ENCODE measurements at regions not wholly inside any gene's neighbourhood (a gene's known extent, or its start where the extent isn't known, plus 50 kb on each side); places are given as distances from the start of the nearest gene placed in this dataset.

DNA sequence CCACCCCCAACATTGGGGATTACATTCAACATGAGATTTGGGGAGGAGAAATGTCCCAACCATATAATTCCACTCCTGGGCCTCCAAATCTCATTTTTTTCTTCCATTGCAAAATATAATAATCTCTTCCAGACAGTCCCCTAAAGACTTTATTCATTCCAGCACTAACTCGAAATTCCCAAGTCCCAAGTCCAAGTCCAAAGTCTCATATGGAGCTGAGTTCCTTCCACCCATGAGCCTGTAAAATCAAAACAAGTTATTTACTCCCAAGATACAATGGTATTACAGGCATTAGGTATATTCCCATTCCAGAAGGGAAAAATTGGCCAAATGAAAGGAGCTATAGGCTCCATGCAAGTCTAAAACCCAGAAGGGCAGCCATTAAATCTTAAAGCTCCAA, 56.7 kb downstream of the P2RY1 start:
- TF ChIP-seq CTCF (conservative IDR thresholded peaks at IDR 0.05; ENCODE audit: low read depth, low read length): no peak
- DNase-seq (ENCODE audit: low read depth): no peak

GRCh38 chr3:152892446-152892845, 57.5 kb downstream of the P2RY1 start:
- H3K4me3 ChIP-seq (ENCODE audit: low read depth, low read length): no peak overlapping the region
- no peak for TF ChIP-seq CTCF (conservative IDR thresholded peaks at IDR 0.05; ENCODE audit: low read depth, low read length)
- DNase-seq (ENCODE audit: low read depth): no peak

More for the DNA sequence above, 56.7 kb downstream of the P2RY1 start:
- H3K4me3 ChIP-seq (ENCODE audit: low read depth, low read length): no peak overlapping the region

DNA sequence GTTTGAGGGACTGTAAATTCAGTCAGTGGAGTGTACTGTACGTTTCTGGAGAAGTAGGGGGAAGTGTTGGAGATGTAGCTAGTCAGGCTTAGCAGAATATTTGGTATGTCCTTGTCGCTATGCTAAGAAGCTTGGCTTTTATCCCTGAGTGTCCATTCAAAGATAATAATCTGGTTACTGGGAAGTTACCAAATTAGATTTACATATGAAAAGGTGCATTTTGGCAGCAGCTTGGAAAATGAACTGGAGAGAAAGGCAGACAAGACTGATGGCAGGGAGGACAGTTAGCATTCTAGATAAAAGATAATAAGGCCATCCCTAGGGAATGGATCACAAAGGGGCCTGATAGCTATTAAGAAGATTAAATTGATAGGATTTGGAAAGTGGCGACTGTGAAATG, 58.7 kb downstream of the P2RY1 start:
- no peak for TF ChIP-seq CTCF (conservative IDR thresholded peaks at IDR 0.05; ENCODE audit: low read depth, low read length)
- DNase-seq (ENCODE audit: low read depth): no peak

DNA sequence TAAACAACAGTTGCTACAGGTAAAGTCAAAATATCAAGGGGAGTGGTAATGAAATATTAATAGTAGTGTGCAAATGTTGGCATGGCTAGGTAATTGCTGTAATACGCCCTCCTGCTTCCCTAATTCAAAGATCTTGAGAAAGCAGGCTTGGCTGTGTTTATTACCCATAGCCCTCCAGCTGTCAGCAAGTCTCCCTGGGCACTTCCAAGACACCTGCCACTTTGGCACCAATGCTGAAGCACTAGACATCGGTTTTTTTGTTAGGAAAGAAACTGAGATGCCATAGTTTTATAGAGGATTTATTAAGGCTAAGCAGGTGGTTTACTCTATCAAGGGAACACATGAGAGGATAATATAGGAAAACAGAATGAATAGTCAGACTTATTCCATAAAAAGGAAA, 64.4 kb downstream of the P2RY1 start:
- TF ChIP-seq CTCF (conservative IDR thresholded peaks at IDR 0.05; ENCODE audit: low read depth, low read length): no peak
- DNase-seq (ENCODE audit: low read depth): no peak
- H3K4me3 ChIP-seq (ENCODE audit: low read depth, low read length): no peak overlapping the region

More for the DNA sequence above, 58.7 kb downstream of the P2RY1 start:
- H3K4me3 ChIP-seq (ENCODE audit: low read depth, low read length): no peak overlapping the region

- H3K4me3 ChIP-seq (ENCODE audit: low read depth, low read length): no peak overlapping the region
- no peak for TF ChIP-seq CTCF (conservative IDR thresholded peaks at IDR 0.05; ENCODE audit: low read depth, low read length)
- DNase-seq (ENCODE audit: low read depth): no peak
Measured at GRCh38 chr3:152902141-152902669, 67.3 kb downstream of the P2RY1 start.

DNA sequence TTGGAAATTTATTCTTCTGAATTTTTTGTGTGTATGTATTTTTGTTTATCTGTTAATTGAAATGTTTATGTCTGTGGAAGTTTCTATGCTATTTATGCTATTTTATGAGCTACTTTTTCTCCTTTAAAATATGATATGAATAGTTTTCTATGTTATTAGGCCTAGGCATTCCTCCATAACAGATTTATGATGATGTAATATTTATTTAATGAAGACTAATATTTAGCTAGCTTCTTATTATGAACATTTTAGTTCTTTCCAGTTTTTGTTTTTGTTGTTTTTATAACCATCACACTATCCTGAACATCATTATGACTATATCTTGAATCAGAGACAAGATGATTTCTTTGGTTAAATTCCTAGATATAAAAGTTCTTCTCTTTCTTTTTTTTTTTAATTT, 70.7 kb downstream of the P2RY1 start:
- no peak for DNase-seq (ENCODE audit: low read depth)
- H3K4me3 ChIP-seq (ENCODE audit: low read depth, low read length): no peak overlapping the region

More for the DNA sequence above, 70.7 kb downstream of the P2RY1 start:
- TF ChIP-seq CTCF (conservative IDR thresholded peaks at IDR 0.05; ENCODE audit: low read depth, low read length): no peak
